ENCODE measurements at regions not wholly inside any gene's neighbourhood (a gene's known extent, or its start where the extent isn't known, plus 50 kb on each side); places are given as distances from the start of the nearest gene placed in this dataset.

DNA sequence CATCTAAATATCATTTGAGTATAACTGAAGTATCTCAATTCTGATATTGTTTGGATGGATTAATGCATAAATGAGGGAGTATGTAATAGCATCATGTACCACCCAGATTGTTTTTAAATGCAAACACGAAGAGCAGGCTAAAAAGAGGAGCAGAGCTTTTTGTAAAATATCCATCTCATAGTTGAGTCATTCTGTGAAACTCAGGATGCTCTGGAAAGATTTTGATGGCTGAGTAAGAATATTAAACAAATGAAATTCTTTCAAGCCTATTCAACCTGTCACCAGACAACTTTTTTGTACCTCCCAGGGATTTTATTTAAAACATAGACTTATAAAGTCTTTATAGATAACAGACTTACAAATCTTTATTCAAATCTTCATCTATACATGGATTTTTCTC is 625.9 kb downstream of the TLE4 start:
- ChIA-PET POLR2A (no interaction called here), CTCF (no interaction called here)
- Histone ChIP-seq H3K27ac (ENCODE audit: low read length) (no peak overlapping the region), H3K36me3 (ENCODE audit: control insufficient read depth, insufficient read depth, low read length) (no peaks in the 10 kb centered on the region), H3K9me3 (ENCODE audit: control insufficient read depth, insufficient read depth, low read depth, low read length) (no peaks in the 10 kb centered on the region), H3K4me1 (ENCODE audit: control insufficient read depth, insufficient read depth, low read length) (no peaks in the 10 kb centered on the region), H3K27me3 (ENCODE audit: control insufficient read depth, insufficient read depth, low read length) (no peaks in the 10 kb centered on the region), H3K4me3 (ENCODE audit: low read depth in 2 of 2, low read length in 2 of 2) (no peak overlapping the region)
- in situ Hi-C loops (cut with HindIII; ENCODE audit: low pct_unique_long_range_greater_than_20kb, low sequenced_read_pairs): no loop called here
- no TSS peak for BruUV-seq (replicated peaks)
- TF ChIP-seq, protein P1, sequence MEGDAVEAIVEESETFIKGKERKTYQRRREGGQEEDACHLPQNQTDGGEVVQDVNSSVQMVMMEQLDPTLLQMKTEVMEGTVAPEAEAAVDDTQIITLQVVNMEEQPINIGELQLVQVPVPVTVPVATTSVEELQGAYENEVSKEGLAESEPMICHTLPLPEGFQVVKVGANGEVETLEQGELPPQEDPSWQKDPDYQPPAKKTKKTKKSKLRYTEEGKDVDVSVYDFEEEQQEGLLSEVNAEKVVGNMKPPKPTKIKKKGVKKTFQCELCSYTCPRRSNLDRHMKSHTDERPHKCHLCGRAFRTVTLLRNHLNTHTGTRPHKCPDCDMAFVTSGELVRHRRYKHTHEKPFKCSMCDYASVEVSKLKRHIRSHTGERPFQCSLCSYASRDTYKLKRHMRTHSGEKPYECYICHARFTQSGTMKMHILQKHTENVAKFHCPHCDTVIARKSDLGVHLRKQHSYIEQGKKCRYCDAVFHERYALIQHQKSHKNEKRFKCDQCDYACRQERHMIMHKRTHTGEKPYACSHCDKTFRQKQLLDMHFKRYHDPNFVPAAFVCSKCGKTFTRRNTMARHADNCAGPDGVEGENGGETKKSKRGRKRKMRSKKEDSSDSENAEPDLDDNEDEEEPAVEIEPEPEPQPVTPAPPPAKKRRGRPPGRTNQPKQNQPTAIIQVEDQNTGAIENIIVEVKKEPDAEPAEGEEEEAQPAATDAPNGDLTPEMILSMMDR (IDR thresholded peaks at IDR 0.05): no peak
- TF ChIP-seq POLR2AphosphoS5 (IDR thresholded peaks at IDR 0.05; ENCODE audit: low read depth, low read length): no peak
- no peak for TF ChIP-seq SIN3A (IDR thresholded peaks at IDR 0.05; ENCODE audit: borderline replicate concordance, insufficient read depth, low read depth, low read length)
- no peak for TF ChIP-seq TCF7L2 (IDR thresholded peaks at IDR 0.05; ENCODE audit: low read depth, low read length)
- TF ChIP-seq, protein P2, sequence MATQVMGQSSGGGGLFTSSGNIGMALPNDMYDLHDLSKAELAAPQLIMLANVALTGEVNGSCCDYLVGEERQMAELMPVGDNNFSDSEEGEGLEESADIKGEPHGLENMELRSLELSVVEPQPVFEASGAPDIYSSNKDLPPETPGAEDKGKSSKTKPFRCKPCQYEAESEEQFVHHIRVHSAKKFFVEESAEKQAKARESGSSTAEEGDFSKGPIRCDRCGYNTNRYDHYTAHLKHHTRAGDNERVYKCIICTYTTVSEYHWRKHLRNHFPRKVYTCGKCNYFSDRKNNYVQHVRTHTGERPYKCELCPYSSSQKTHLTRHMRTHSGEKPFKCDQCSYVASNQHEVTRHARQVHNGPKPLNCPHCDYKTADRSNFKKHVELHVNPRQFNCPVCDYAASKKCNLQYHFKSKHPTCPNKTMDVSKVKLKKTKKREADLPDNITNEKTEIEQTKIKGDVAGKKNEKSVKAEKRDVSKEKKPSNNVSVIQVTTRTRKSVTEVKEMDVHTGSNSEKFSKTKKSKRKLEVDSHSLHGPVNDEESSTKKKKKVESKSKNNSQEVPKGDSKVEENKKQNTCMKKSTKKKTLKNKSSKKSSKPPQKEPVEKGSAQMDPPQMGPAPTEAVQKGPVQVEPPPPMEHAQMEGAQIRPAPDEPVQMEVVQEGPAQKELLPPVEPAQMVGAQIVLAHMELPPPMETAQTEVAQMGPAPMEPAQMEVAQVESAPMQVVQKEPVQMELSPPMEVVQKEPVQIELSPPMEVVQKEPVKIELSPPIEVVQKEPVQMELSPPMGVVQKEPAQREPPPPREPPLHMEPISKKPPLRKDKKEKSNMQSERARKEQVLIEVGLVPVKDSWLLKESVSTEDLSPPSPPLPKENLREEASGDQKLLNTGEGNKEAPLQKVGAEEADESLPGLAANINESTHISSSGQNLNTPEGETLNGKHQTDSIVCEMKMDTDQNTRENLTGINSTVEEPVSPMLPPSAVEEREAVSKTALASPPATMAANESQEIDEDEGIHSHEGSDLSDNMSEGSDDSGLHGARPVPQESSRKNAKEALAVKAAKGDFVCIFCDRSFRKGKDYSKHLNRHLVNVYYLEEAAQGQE (IDR thresholded peaks at IDR 0.05; ENCODE audit: insufficient read depth in 1 of 2, low read depth in 2 of 2, low read length in 1 of 2): no peak
- ATAC-seq (no peak), DNase-seq (ENCODE audit: low read depth, low spot score) (no peak)
- intact Hi-C loops (cut with micrococcal nuclease; ENCODE audit: unreplicated experiment): no loop called here

DNA sequence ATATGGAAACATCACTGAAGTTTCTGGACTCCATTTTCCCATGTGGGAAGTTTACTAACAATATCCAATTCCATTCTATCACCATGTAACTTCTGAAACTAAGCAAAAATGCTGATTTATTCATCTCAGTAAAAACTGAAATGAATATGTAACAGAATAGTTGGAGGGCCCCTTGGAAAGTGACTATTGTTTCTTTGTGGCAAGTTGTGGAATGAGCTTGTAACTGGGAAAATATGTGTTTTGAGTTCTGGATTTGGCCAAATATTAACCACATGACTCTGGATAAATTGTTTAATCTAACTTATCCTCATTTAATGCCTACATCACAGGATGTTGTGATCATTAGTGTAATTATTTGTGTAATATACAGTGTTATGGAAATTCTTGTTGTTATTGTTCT is 619.3 kb downstream of the TLE4 start:
- Histone ChIP-seq H3K27me3 (ENCODE audit: control insufficient read depth, insufficient read depth, low read length) (no peaks in the 10 kb centered on the region), H3K27ac (ENCODE audit: low read length) (no peak overlapping the region), H3K4me3 (ENCODE audit: low read depth in 2 of 2, low read length in 2 of 2) (no peak overlapping the region), H3K36me3 (ENCODE audit: control insufficient read depth, insufficient read depth, low read length) (no peaks in the 10 kb centered on the region), H3K9me3 (ENCODE audit: control insufficient read depth, insufficient read depth, low read depth, low read length) (no peaks in the 10 kb centered on the region), H3K4me1 (ENCODE audit: control insufficient read depth, insufficient read depth, low read length) (no peaks in the 10 kb centered on the region)
- ATAC-seq: no peak
- in situ Hi-C loops (cut with HindIII; ENCODE audit: low pct_unique_long_range_greater_than_20kb, low sequenced_read_pairs) (no loop called here), intact Hi-C loops (cut with micrococcal nuclease; ENCODE audit: unreplicated experiment) (no loop called here)
- TF ChIP-seq, protein P1 (IDR thresholded peaks at IDR 0.05): no peak
- DNase-seq (ENCODE audit: low read depth, low spot score): no peak
- CTCF ChIA-PET: no interaction called here
- no TSS peak for BruUV-seq (replicated peaks)
- POLR2A ChIA-PET: no interaction called here

DNA sequence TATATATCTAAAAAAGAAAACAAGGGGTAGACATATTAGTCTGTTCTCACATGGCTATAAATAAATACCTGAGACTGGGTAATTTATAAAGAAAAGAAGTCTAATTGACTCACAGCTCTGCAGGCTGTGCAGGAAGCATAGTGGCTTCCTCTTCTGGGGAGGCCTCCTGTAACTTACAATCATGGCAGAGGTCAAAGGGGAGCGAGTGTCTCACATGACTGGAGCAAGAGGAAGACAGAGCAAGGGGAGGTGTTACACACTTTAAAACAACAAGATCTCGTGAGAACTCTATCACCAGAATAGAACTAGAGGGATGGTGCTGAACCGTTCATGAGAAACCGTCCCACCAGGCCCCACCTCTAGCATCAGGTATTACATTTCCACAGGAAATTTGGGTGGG is 616.8 kb downstream of the TLE4 start:
- TF ChIP-seq, protein P1 (IDR thresholded peaks at IDR 0.05): no peak
- Histone ChIP-seq H3K27me3 (ENCODE audit: control insufficient read depth, insufficient read depth, low read length) (no peaks in the 10 kb centered on the region), H3K9me3 (ENCODE audit: control insufficient read depth, insufficient read depth, low read depth, low read length) (no peaks in the 10 kb centered on the region), H3K4me3 (ENCODE audit: low read depth in 2 of 2, low read length in 2 of 2) (no peak overlapping the region), H3K36me3 (ENCODE audit: control insufficient read depth, insufficient read depth, low read length) (no peaks in the 10 kb centered on the region), H3K27ac (ENCODE audit: low read length) (no peak overlapping the region), H3K4me1 (ENCODE audit: control insufficient read depth, insufficient read depth, low read length) (no peaks in the 10 kb centered on the region)
- ChIA-PET POLR2A (no interaction called here), CTCF (no interaction called here)
- ATAC-seq (no peak), DNase-seq (ENCODE audit: low read depth, low spot score) (no peak)
- BruUV-seq (replicated peaks): no TSS peak
- intact Hi-C loops (cut with micrococcal nuclease; ENCODE audit: unreplicated experiment) (no loop called here), in situ Hi-C loops (cut with HindIII; ENCODE audit: low pct_unique_long_range_greater_than_20kb, low sequenced_read_pairs) (no loop called here)

All from Panc1 (cell line).